ENCODE measurements at regions not wholly inside any gene's neighbourhood (a gene's known extent, or its start where the extent isn't known, plus 50 kb on each side); places are given as distances from the start of the nearest gene placed in this dataset.

DNA sequence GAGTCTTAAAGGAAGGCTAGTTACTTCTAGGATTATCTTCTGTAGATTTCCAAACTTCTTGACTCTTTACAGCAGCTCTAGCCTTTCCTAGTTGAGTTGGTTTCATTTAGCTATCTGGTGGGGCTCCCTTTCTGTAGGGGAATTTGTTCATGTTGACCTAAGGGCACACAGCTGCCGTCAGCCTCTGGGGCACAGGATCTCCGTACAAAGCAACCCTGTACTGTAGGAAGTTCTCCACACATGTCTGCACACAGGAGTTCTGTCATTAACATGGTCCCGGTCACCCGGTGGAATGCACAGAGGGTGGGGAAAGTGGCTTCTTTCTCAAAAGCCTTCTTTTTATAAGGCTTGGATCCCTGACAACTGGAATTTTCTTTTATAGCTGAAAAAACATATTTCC, 88.7 kb upstream of the TNIK start:
- intact Hi-C loops (cut with DNase I), result no loop called here
- no peak for ATAC-seq

GRCh38 chr3:171543759-171544300, 83.6 kb upstream of the TNIK start:
- Histone ChIP-seq H3K4me1 (no peaks in the 10 kb centered on the region), H3K4me3 (no peak overlapping the region), H3K27me3 (no peaks in the 10 kb centered on the region), H3K27ac (no peak overlapping the region), H3K9me3 (no peaks in the 10 kb centered on the region), H3K36me3 (no peaks in the 10 kb centered on the region)
- peak; percentile 40 for ATAC-seq
- DNase-seq, result no peak
- intact Hi-C loops (cut with DNase I), result no loop called here
- no peak for TF ChIP-seq CTCF (IDR thresholded peaks at IDR 0.05)

More for the DNA sequence above, 88.7 kb upstream of the TNIK start:
- H3K4me1 ChIP-seq, result peaks cover 0 to 11% of the 10 kb centered on the region in 2 donors
- H3K27me3 ChIP-seq, result no peaks in the 10 kb centered on the region
- TF ChIP-seq CTCF (IDR thresholded peaks at IDR 0.05), result no peak
- DNase-seq, result no peak
- H3K27ac ChIP-seq, result no peak overlapping the region
- H3K9me3 ChIP-seq, result no peaks in the 10 kb centered on the region
- no peak overlapping the region for H3K4me3 ChIP-seq
- no peaks in the 10 kb centered on the region for H3K36me3 ChIP-seq

- Histone ChIP-seq H3K27me3 (no peaks in the 10 kb centered on the region), H3K9me3 (no peaks in the 10 kb centered on the region), H3K4me1 (no peaks in the 10 kb centered on the region), H3K4me3 (no peak overlapping the region), H3K36me3 (no peaks in the 10 kb centered on the region), H3K27ac (no peak overlapping the region)
- DNase-seq, result no peak
- intact Hi-C loops (cut with DNase I), result no loop called here
- no peak for ATAC-seq
- TF ChIP-seq CTCF (IDR thresholded peaks at IDR 0.05), result no peak
Observed at GRCh38 chr3:171542976-171543375, 82.8 kb upstream of the TNIK start.

- no peaks in the 10 kb centered on the region for H3K36me3 ChIP-seq
- no peaks in the 10 kb centered on the region for H3K4me1 ChIP-seq
- no peaks in the 10 kb centered on the region for H3K27me3 ChIP-seq
- DNase-seq, result no peak
- H3K27ac ChIP-seq, result no peak overlapping the region
- no peaks in the 10 kb centered on the region for H3K9me3 ChIP-seq
- no peak for ATAC-seq
- intact Hi-C loops (cut with DNase I), result no loop called here
- H3K4me3 ChIP-seq, result no peak overlapping the region
- TF ChIP-seq CTCF (IDR thresholded peaks at IDR 0.05), result no peak
Observed at GRCh38 chr3:171541647-171542046, 81.4 kb upstream of the TNIK start.

- intact Hi-C loops (cut with DNase I), result no loop called here
- ATAC-seq (no peak), DNase-seq (no peak)
- no peak overlapping the region for H3K4me3 ChIP-seq
- H3K27me3 ChIP-seq, result no peaks in the 10 kb centered on the region
- H3K36me3 ChIP-seq, result no peaks in the 10 kb centered on the region
- TF ChIP-seq CTCF (IDR thresholded peaks at IDR 0.05), result no peak
- no peak overlapping the region for H3K27ac ChIP-seq
- H3K9me3 ChIP-seq, result no peaks in the 10 kb centered on the region
- no peaks in the 10 kb centered on the region for H3K4me1 ChIP-seq
Observed at GRCh38 chr3:171541181-171541580, 81.0 kb upstream of the TNIK start.
